Suprapubic skin (tissue), 3 donors: ENCODE measurements at regions not wholly inside any gene's neighbourhood (a gene's known extent, or its start where the extent isn't known, plus 50 kb on each side); places are given as distances from the start of the nearest gene placed in this dataset.

ENCODE experiments used
- EP300 ChIP-seq: sonication (generic); formaldehyde crosslinking; IDR thresholded peaks from one replicate; pipeline ENCODE4 v1.6.1; 2017; ENCODE audit warnings: antibody characterized with exemption
- POLR2A ChIP-seq, 2 donors: fragments of 450-650 bp; IDR thresholded peaks; one replicate each; pipeline ENCODE4 v1.6.1; 2017; ENCODE audit warnings: antibody characterized with exemption in 2 of 2, mild to moderate bottlenecking in 2 of 2, moderate library complexity in 2 of 2
- TF ChIP-seq, protein P1 (sequence below), 2 donors: fragments of 200-600 bp in 1 of 2; fragments of 450-650 bp in 1 of 2; sonication (generic) in 1 of 2; IDR thresholded peaks; one replicate each; pipeline ENCODE4 v1.5.1; 2016 to 2019; ENCODE audit warnings: antibody characterized with exemption in 2 of 2, mild to moderate bottlenecking in 1 of 2, moderate library complexity in 1 of 2

DNA sequence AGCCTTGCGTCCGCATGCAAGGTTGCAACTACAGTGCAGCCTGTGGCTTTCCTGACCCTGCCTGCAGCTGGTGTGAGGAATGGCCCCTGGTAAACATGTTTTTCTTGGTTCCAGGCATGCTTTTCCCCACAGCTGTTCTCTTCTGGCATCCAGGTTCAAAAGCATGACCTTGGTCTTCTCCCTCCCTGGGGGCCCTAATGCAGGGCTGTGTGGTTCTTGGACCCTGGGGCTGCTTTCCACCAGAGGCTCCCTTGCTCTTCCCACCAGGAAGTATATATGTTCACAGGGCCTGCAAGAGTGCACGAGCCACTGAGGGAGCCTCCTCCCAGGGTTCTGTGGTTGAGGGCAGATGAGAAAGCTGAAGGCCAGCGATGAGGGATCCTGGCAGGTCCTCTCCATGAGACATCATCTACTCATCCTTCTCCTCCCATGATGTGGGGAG lies 125.9 kb downstream of the BCL2L11 start:
- TF ChIP-seq POLR2A (IDR thresholded peaks at IDR 0.05) (no peak), EP300 (no peak)
- TF ChIP-seq, protein P1, sequence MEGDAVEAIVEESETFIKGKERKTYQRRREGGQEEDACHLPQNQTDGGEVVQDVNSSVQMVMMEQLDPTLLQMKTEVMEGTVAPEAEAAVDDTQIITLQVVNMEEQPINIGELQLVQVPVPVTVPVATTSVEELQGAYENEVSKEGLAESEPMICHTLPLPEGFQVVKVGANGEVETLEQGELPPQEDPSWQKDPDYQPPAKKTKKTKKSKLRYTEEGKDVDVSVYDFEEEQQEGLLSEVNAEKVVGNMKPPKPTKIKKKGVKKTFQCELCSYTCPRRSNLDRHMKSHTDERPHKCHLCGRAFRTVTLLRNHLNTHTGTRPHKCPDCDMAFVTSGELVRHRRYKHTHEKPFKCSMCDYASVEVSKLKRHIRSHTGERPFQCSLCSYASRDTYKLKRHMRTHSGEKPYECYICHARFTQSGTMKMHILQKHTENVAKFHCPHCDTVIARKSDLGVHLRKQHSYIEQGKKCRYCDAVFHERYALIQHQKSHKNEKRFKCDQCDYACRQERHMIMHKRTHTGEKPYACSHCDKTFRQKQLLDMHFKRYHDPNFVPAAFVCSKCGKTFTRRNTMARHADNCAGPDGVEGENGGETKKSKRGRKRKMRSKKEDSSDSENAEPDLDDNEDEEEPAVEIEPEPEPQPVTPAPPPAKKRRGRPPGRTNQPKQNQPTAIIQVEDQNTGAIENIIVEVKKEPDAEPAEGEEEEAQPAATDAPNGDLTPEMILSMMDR (IDR thresholded peaks at IDR 0.05): no peak
